ENCODE measurements at regions not wholly inside any gene's neighbourhood (a gene's known extent, or its start where the extent isn't known, plus 50 kb on each side); places are given as distances from the start of the nearest gene placed in this dataset.

- Histone ChIP-seq H3K4me1 (ENCODE audit: control insufficient read depth in 4 of 4, insufficient read depth in 4 of 4, low read length in 3 of 4) (no peaks in the 10 kb centered on the region), H3K9me3 (ENCODE audit: control insufficient read depth in 4 of 4, low read length in 3 of 4) (no peaks in the 10 kb centered on the region), H3K4me3 (ENCODE audit: low read depth in 1 of 3, low read length in 3 of 3) (no peak overlapping the region), H3K9ac (ENCODE audit: low read depth in 1 of 2, low read length in 2 of 2) (no peak overlapping the region), H3K27me3 (ENCODE audit: control insufficient read depth in 4 of 4, insufficient read depth in 4 of 4, low read length in 3 of 4) (no peaks in the 10 kb centered on the region), H3K27ac (ENCODE audit: low read depth in 1 of 2, low read length in 2 of 2) (no peak overlapping the region), H3K36me3 (ENCODE audit: control insufficient read depth in 4 of 4, insufficient read depth in 3 of 4, low read depth in 1 of 4, low read length in 3 of 4) (no peaks in the 10 kb centered on the region)
- no peak for TF ChIP-seq FOXA1 (IDR thresholded peaks at IDR 0.05)
- TF ChIP-seq JUND (IDR thresholded peaks at IDR 0.05), result no peak
- TF ChIP-seq RXRA (IDR thresholded peaks at IDR 0.05), result no peak
- DNase-seq (ENCODE audit: low spot score), result no peak
- WGBS, result 74% methylated on average over 1 of the region's 1 CpG
These were observed 343.5 kb upstream of the F9 start for GRCh38 chrX:139186991-139187390.

GRCh38 chrX:139179592-139179991 lies 350.9 kb upstream of the F9 start:
- Histone ChIP-seq H3K36me3 (ENCODE audit: control insufficient read depth in 4 of 4, insufficient read depth in 3 of 4, low read depth in 1 of 4, low read length in 3 of 4) (no peaks in the 10 kb centered on the region), H3K4me3 (ENCODE audit: low read depth in 1 of 3, low read length in 3 of 3) (no peak overlapping the region), H3K9me3 (ENCODE audit: control insufficient read depth in 4 of 4, low read length in 3 of 4) (no peaks in the 10 kb centered on the region), H3K27me3 (ENCODE audit: control insufficient read depth in 4 of 4, insufficient read depth in 4 of 4, low read length in 3 of 4) (no peaks in the 10 kb centered on the region), H3K9ac (ENCODE audit: low read depth in 1 of 2, low read length in 2 of 2) (no peak overlapping the region), H3K27ac (ENCODE audit: low read depth in 1 of 2, low read length in 2 of 2) (no peak overlapping the region), H3K4me1 (ENCODE audit: control insufficient read depth in 4 of 4, insufficient read depth in 4 of 4, low read length in 3 of 4) (no peaks in the 10 kb centered on the region)
- no peak for DNase-seq (ENCODE audit: low spot score)
- TF ChIP-seq RXRA (IDR thresholded peaks at IDR 0.05), result no peak
- TF ChIP-seq FOXA2 (IDR thresholded peaks at IDR 0.05), result no peak
- no peak for TF ChIP-seq HNF4G (IDR thresholded peaks at IDR 0.05)
- no peak for TF ChIP-seq TAF1 (conservative IDR thresholded peaks at IDR 0.05)
- TF ChIP-seq ZBTB33 (IDR thresholded peaks at IDR 0.05), result no peak
- TF ChIP-seq REST (IDR thresholded peaks at IDR 0.05), result no peak
- TF ChIP-seq JUND (IDR thresholded peaks at IDR 0.05), result no peak
- no peak for TF ChIP-seq FOXA1 (IDR thresholded peaks at IDR 0.05)
- TF ChIP-seq EGR1 (IDR thresholded peaks at IDR 0.05; ENCODE audit: low read depth in 2 of 2), result no peak
- no peak for TF ChIP-seq RAD21 (IDR thresholded peaks at IDR 0.05)
- TF ChIP-seq SP1 (IDR thresholded peaks at IDR 0.05), result no peak
- TF ChIP-seq CTCF (IDR thresholded peaks at IDR 0.05; ENCODE audit: low read depth, low read length, missing input control), result no peak
- TF ChIP-seq NR2F2 (IDR thresholded peaks at IDR 0.05), result no peak
- TF ChIP-seq MAX (IDR thresholded peaks at IDR 0.05), result no peak
- TF ChIP-seq YY1 (IDR thresholded peaks at IDR 0.05), result no peak
- WGBS, result 65% methylated on average over 1 of the region's 1 CpG
